22Rv1 (cell line): ENCODE measurements at regions not wholly inside any gene's neighbourhood (a gene's known extent, or its start where the extent isn't known, plus 50 kb on each side); places are given as distances from the start of the nearest gene placed in this dataset.

Experiments
- CTCF ChIP-seq: fragments of 450-650 bp; IDR thresholded peaks from 2 replicates; pipeline ENCODE4 v1.5.1; 2017; ENCODE audit warnings: mild to moderate bottlenecking
- ZFX ChIP-seq: fragments of 450-650 bp; IDR thresholded peaks from 2 replicates; pipeline ENCODE4 v1.6.1; 2017; ENCODE audit warnings: antibody characterized with exemption, borderline replicate concordance

DNA sequence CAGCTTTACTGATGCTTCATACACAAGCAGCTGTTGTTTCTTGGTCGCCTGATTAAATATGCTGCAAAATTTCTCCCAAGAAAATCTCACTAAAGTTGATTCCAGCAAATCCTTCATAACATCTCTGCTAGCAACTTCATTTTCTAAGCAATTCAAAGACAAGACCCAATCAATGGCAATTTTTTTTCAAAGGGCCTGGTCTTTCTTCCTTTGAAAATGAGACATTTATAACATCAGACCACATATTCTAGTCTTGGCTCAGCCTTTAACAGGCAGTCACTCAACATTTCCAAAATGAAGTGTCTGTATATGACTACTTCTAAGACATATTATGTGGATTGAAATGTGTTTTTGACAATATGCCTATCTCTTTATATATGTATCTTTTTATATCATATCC is 702.6 kb downstream of the KCNA4 start:
- TF ChIP-seq CTCF (no peak), ZFX (no peak)
